ENCODE measurements at regions not wholly inside any gene's neighbourhood (a gene's known extent, or its start where the extent isn't known, plus 50 kb on each side); places are given as distances from the start of the nearest gene placed in this dataset.

- Histone ChIP-seq H3K4ac (ENCODE audit: low read depth, low read length) (no peak overlapping the region), H2BK15ac (ENCODE audit: low read depth, low read length) (no peak overlapping the region), H3K79me1 (ENCODE audit: low read depth in 1 of 2, low read length in 2 of 2) (no peaks in the 10 kb centered on the region), H3K56ac (ENCODE audit: extremely low read depth, insufficient read depth, low read length) (no peak overlapping the region), H3K9me1 (ENCODE audit: insufficient read depth, low read length) (no peaks in the 10 kb centered on the region), H4K5ac (ENCODE audit: low read depth, low read length) (no peak overlapping the region), H2AK5ac (ENCODE audit: low read depth, low read length) (no peak overlapping the region), H2BK5ac (ENCODE audit: low read depth, low read length, poor library complexity, severe bottlenecking) (no peak overlapping the region), H3K27ac (ENCODE audit: insufficient read depth, low read length) (no peak overlapping the region), H2BK120ac (ENCODE audit: low read depth, low read length) (no peak overlapping the region), H3K4me1 (ENCODE audit: control insufficient read depth, insufficient read depth, low read length) (no peaks in the 10 kb centered on the region), H3K9me3 (ENCODE audit: control insufficient read depth, insufficient read depth, low read length) (no peaks in the 10 kb centered on the region), H3K36me3 (ENCODE audit: control insufficient read depth, insufficient read depth, low read length) (no peaks in the 10 kb centered on the region), H3K27me3 (ENCODE audit: control insufficient read depth, insufficient read depth, low read length) (peaks cover 9% of the 10 kb centered on the region), H3K23ac (ENCODE audit: low read depth, low read length) (no peak overlapping the region), H3K9ac (ENCODE audit: low read depth, low read length) (no peak overlapping the region), H4K91ac (ENCODE audit: insufficient read depth, low read depth, low read length) (no peak overlapping the region), H2AFZ (replicated peaks; ENCODE audit: low read length, poor library complexity) (no peak overlapping the region), H4K8ac (ENCODE audit: low read depth in 2 of 2, low read length in 2 of 2) (no peak overlapping the region), H2AK9ac (replicated peaks; ENCODE audit: low read depth, low read length, poor library complexity) (no peak overlapping the region), H3K4me2 (ENCODE audit: low read depth, low read length) (no peak overlapping the region), H3K14ac (replicated peaks; ENCODE audit: low read depth, low read length) (no peak overlapping the region), H3K18ac (ENCODE audit: low read depth, low read length) (no peak overlapping the region), H3K4me3 (ENCODE audit: insufficient read depth, low read depth, low read length) (no peak overlapping the region), H4K20me1 (ENCODE audit: insufficient read depth, low read length) (no peaks in the 10 kb centered on the region; the same call in 1 of the 2 replicates), H2BK20ac (ENCODE audit: low read depth, low read length) (no peak overlapping the region)
- intact Hi-C loops (cut with micrococcal nuclease) (no loop called here), dilution Hi-C loops (cut with HindIII; ENCODE audit: low sequenced_read_pairs, unreplicated experiment) (no loop called here), in situ Hi-C loops (cut with MboI; ENCODE audit: low sequenced_read_pairs) (no loop called here)
- no TSS peak for BruUV-seq (replicated peaks)
- TF ChIP-seq RFX5 (IDR thresholded peaks at IDR 0.05; ENCODE audit: low read depth, low read length) (no peak), ELK1 (IDR thresholded peaks at IDR 0.05; ENCODE audit: borderline replicate concordance, low read depth, low read length) (no peak), MXI1 (IDR thresholded peaks at IDR 0.05; ENCODE audit: borderline replicate concordance, low read depth, low read length) (no peak), NFE2L2 (IDR thresholded peaks at IDR 0.05; ENCODE audit: low read depth, low read length) (no peak), RCOR1 (IDR thresholded peaks at IDR 0.05; ENCODE audit: insufficient replicate concordance, low read length) (no peak), POLR2A (IDR thresholded peaks at IDR 0.05; ENCODE audit: low read depth, low read length) (no peak), CEBPB (IDR thresholded peaks at IDR 0.05; ENCODE audit: low read depth, low read length) (no peak)
- CTCF ChIA-PET, result no interaction called here
- no peak for DNase-seq
- POLR2A ChIA-PET (ENCODE audit: unreplicated experiment), result no interaction called here
- ATAC-seq (ENCODE audit: low read depth), result no peak
- WGBS, 2 experiments (ENCODE audit: extremely low coverage in 2 of 2, insufficient read length in 1 of 2), result 85% methylated on average over 5 of the region's 10 CpGs; no CpG with 5 or more reads in 1 of the 2 experiments
Measured at GRCh38 chr20:58142843-58143185, 85.6 kb downstream of the ANKRD60 start.

Data from IMR-90 (cell line).